ENCODE measurements at regions not wholly inside any gene's neighbourhood (a gene's known extent, or its start where the extent isn't known, plus 50 kb on each side); places are given as distances from the start of the nearest gene placed in this dataset.

DNA sequence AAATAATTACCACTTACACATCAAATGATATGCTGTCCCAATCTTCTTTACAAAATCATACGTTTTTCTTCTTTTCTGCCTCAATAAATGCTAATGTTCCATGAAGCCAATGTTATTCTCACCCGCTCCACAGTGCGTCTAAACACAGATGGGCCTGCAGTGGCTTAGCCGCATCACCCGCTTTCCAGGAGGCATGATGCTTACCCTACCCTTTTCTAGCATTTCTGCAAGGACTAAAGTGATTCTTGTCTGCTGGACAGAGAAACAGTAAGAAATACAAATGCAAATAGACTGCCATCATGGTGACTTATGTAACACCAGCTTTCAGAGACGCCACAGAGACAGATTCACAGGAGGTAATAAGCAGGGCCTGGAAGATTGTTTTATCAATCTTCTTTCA lies 104.4 kb downstream of the RNASET2 start:
- Histone ChIP-seq H3K27ac (ENCODE audit: low read depth in 1 of 2, low read length in 2 of 2) (no peak overlapping the region), H2AFZ (ENCODE audit: insufficient read depth, low read depth, low read length, poor library complexity, severe bottlenecking) (no peak overlapping the region), H3K9ac (ENCODE audit: insufficient read depth, low read length, poor library complexity, severe bottlenecking) (no peak overlapping the region), H3K4me1 (ENCODE audit: control insufficient read depth in 1 of 2, insufficient read depth in 2 of 2, low read length in 2 of 2) (no peaks in the 10 kb centered on the region), H4K20me1 (ENCODE audit: insufficient read depth, low read length) (no peaks in the 10 kb centered on the region), H3K4me3 (replicated peaks in 1 of 3; ENCODE audit: low read depth in 2 of 3, low read length in 3 of 3) (no peak overlapping the region), H3K79me2 (ENCODE audit: insufficient read depth, low read length) (no peaks in the 10 kb centered on the region), H3K9me3 (replicated peaks in 1 of 2; ENCODE audit: control insufficient read depth in 1 of 2, insufficient read depth in 1 of 2, low read length in 2 of 2) (no peaks in the 10 kb centered on the region), H3K4me2 (replicated peaks; ENCODE audit: extremely low read depth, low read length, poor library complexity, severe bottlenecking) (no peak overlapping the region), H3K36me3 (replicated peaks in 1 of 2; ENCODE audit: control insufficient read depth in 1 of 2, insufficient read depth in 2 of 2, low read length in 2 of 2) (no peaks in the 10 kb centered on the region), H3K27me3 (ENCODE audit: control insufficient read depth in 2 of 2, insufficient read depth in 2 of 2, low read length in 2 of 2) (no peaks in the 10 kb centered on the region)
- H3K4me1 Mint-ChIP-seq: peaks cover 2% of the 10 kb centered on the region
- peaks cover 2 to 5% (median 3%) of the 10 kb centered on the region in 3 donors for H3K27me3 Mint-ChIP-seq (ENCODE audit: low read depth in 3 of 3)
- H3K36me3 Mint-ChIP-seq: no peaks in the 10 kb centered on the region
- no peak for DNase-seq
- H3K4me3 Mint-ChIP-seq: no peak overlapping the region
- 98% methylated on average over 5 of the region's 6 CpGs for WGBS (ENCODE audit: insufficient coverage)
- TF ChIP-seq, protein P1, sequence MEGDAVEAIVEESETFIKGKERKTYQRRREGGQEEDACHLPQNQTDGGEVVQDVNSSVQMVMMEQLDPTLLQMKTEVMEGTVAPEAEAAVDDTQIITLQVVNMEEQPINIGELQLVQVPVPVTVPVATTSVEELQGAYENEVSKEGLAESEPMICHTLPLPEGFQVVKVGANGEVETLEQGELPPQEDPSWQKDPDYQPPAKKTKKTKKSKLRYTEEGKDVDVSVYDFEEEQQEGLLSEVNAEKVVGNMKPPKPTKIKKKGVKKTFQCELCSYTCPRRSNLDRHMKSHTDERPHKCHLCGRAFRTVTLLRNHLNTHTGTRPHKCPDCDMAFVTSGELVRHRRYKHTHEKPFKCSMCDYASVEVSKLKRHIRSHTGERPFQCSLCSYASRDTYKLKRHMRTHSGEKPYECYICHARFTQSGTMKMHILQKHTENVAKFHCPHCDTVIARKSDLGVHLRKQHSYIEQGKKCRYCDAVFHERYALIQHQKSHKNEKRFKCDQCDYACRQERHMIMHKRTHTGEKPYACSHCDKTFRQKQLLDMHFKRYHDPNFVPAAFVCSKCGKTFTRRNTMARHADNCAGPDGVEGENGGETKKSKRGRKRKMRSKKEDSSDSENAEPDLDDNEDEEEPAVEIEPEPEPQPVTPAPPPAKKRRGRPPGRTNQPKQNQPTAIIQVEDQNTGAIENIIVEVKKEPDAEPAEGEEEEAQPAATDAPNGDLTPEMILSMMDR (IDR thresholded peaks at IDR 0.05): no peak
- peaks cover 0 to 7% (median 1%) of the 10 kb centered on the region in 7 donors for H3K9me3 Mint-ChIP-seq
- no peak overlapping the region for H3K27ac Mint-ChIP-seq
- intact Hi-C loops (cut with micrococcal nuclease): no loop called here

DNA sequence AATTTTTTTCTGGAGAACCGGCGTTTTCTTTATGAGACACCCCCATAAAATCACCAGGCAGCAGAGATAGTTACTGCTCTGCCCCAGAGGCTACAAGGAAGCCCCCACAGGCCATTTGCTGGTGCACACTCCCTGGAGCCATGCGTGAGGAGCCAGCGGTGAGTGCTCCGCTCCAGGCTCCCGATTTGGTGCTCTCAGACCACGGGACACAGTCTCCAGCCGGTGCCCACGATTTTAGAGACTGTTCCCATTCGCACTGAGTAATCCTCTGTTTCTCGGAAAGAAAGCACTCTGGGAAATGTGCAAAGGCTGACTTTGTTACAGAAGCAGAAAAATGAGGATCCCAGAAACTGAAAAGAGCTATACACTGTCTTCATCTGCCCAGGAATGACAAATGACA lies 104.9 kb downstream of the RNASET2 start:
- Histone ChIP-seq H4K20me1 (ENCODE audit: insufficient read depth, low read length) (no peaks in the 10 kb centered on the region), H3K27ac (ENCODE audit: low read depth in 1 of 2, low read length in 2 of 2) (no peak overlapping the region), H2AFZ (ENCODE audit: insufficient read depth, low read depth, low read length, poor library complexity, severe bottlenecking) (no peak overlapping the region), H3K4me1 (ENCODE audit: control insufficient read depth in 1 of 2, insufficient read depth in 2 of 2, low read length in 2 of 2) (no peaks in the 10 kb centered on the region), H3K9ac (ENCODE audit: insufficient read depth, low read length, poor library complexity, severe bottlenecking) (no peak overlapping the region), H3K27me3 (ENCODE audit: control insufficient read depth in 2 of 2, insufficient read depth in 2 of 2, low read length in 2 of 2) (no peaks in the 10 kb centered on the region), H3K79me2 (ENCODE audit: insufficient read depth, low read length) (no peaks in the 10 kb centered on the region), H3K9me3 (replicated peaks in 1 of 2; ENCODE audit: control insufficient read depth in 1 of 2, insufficient read depth in 1 of 2, low read length in 2 of 2) (no peaks in the 10 kb centered on the region), H3K4me2 (replicated peaks; ENCODE audit: extremely low read depth, low read length, poor library complexity, severe bottlenecking) (no peak overlapping the region), H3K4me3 (replicated peaks in 1 of 3; ENCODE audit: low read depth in 2 of 3, low read length in 3 of 3) (no peak overlapping the region), H3K36me3 (replicated peaks in 1 of 2; ENCODE audit: control insufficient read depth in 1 of 2, insufficient read depth in 2 of 2, low read length in 2 of 2) (no peaks in the 10 kb centered on the region)
- TF ChIP-seq, protein P1 (IDR thresholded peaks at IDR 0.05): no peak
- Mint-ChIP-seq H3K4me3 (no peak overlapping the region), H3K27me3 (ENCODE audit: low read depth in 3 of 3) (peaks cover 2 to 5% (median 3%) of the 10 kb centered on the region in 3 donors), H3K36me3 (no peaks in the 10 kb centered on the region), H3K27ac (no peak overlapping the region), H3K4me1 (peaks cover 2% of the 10 kb centered on the region), H3K9me3 (peaks cover 0 to 7% (median 1%) of the 10 kb centered on the region in 7 donors)
- no peak for DNase-seq
- WGBS (ENCODE audit: insufficient coverage): 97% methylated on average over 10 of the region's 11 CpGs
- intact Hi-C loops (cut with micrococcal nuclease): no loop called here
